Trophoblast cell (in vitro differentiated cells and primary cell): ENCODE measurements at regions not wholly inside any gene's neighbourhood (a gene's known extent, or its start where the extent isn't known, plus 50 kb on each side); places are given as distances from the start of the nearest gene placed in this dataset.

ENCODE experiments used
- DNase-seq, 2 donors: peaks; one replicate each; pipeline ENCODE4 v3.0.0-alpha.2; 2016
- H2AFZ ChIP-seq: 2 replicates; pipeline ENCODE4 v1.6.1; 2013; ENCODE audit warnings: low read length, moderate library complexity, mild to moderate bottlenecking; ENCODE audit not compliant: insufficient read depth, poor library complexity
- H2AK5ac ChIP-seq: 2 replicates; pipeline ENCODE4 v1.6.1; 2013; ENCODE audit warnings: mild to moderate bottlenecking, low read length
- H2BK120ac ChIP-seq: 2 replicates; pipeline ENCODE4 v1.6.1; 2013; ENCODE audit warnings: low read length, mild to moderate bottlenecking, moderate library complexity; ENCODE audit not compliant: insufficient read depth, poor library complexity
- H2BK12ac ChIP-seq: 2 replicates; pipeline ENCODE4 v1.6.1; 2013; ENCODE audit warnings: mild to moderate bottlenecking, low read length, moderate library complexity
- H2BK5ac ChIP-seq: 2 replicates; pipeline ENCODE4 v1.6.1; 2013; ENCODE audit warnings: low read length, low read depth, moderate library complexity, mild to moderate bottlenecking; ENCODE audit not compliant: poor library complexity
- H3K14ac ChIP-seq: 2 replicates; pipeline ENCODE4 v1.6.1; 2013; ENCODE audit warnings: mild to moderate bottlenecking, low read length
- H3K18ac ChIP-seq: 2 replicates; pipeline ENCODE4 v1.6.1; 2013; ENCODE audit warnings: mild to moderate bottlenecking, low read length
- H3K23ac ChIP-seq: 2 replicates; pipeline ENCODE4 v1.6.1; 2013; ENCODE audit warnings: low read length
- H3K27ac ChIP-seq: 2 replicates; pipeline ENCODE4 v1.5.1; 2013; ENCODE audit warnings: low read depth, mild to moderate bottlenecking, inconsistent platforms, low read length, moderate library complexity
- H3K27me3 ChIP-seq: 2 replicates; pipeline ENCODE4 v1.6.1; 2013; ENCODE audit warnings: inconsistent platforms, mild to moderate bottlenecking, low read length, moderate library complexity; ENCODE audit not compliant: insufficient read depth
- H3K36me3 ChIP-seq, 2 experiments: 1 replicate in 1 of 2; 2 replicates in 1 of 2; pipeline ENCODE4 v1.6.1; 2013; ENCODE audit warnings: low read length in 2 of 2, mild to moderate bottlenecking in 2 of 2, moderate library complexity in 1 of 2; ENCODE audit not compliant: insufficient read depth in 2 of 2, control insufficient read depth in 1 of 2
- H3K4ac ChIP-seq: 2 replicates; pipeline ENCODE4 v1.6.1; 2013; ENCODE audit warnings: low read depth, mild to moderate bottlenecking, low read length, moderate library complexity
- H3K4me1 ChIP-seq, 2 experiments: 1 replicate in 1 of 2; 2 replicates in 1 of 2; pipeline ENCODE4 v1.6.1; 2013; ENCODE audit warnings: low read length in 2 of 2, mild to moderate bottlenecking in 2 of 2, moderate library complexity in 1 of 2; ENCODE audit not compliant: insufficient read depth in 2 of 2, control insufficient read depth in 1 of 2
- H3K4me2 ChIP-seq: 2 replicates; pipeline ENCODE4 v1.6.1; 2013; ENCODE audit warnings: inconsistent platforms, mild to moderate bottlenecking, low read length, moderate library complexity
- H3K4me3 ChIP-seq: 2 replicates; pipeline ENCODE4 v1.5.1; 2013; ENCODE audit warnings: mild to moderate bottlenecking, low read depth, low read length, inconsistent platforms
- H3K79me1 ChIP-seq: one replicate; pipeline ENCODE4 v1.6.1; 2013; ENCODE audit warnings: low read length
- H3K79me2 ChIP-seq: 2 replicates; pipeline ENCODE4 v1.6.1; 2013; ENCODE audit warnings: low read length, mild to moderate bottlenecking; ENCODE audit not compliant: control insufficient read depth, insufficient read depth, poor library complexity
- H3K9ac ChIP-seq: 2 replicates; pipeline ENCODE4 v1.6.1; 2013; ENCODE audit warnings: mild to moderate bottlenecking, low read length
- H3K9me3 ChIP-seq: 2 replicates; pipeline ENCODE4 v1.6.1; 2013; ENCODE audit warnings: low read depth, mild to moderate bottlenecking, control low read depth, inconsistent platforms, low read length; ENCODE audit not compliant: insufficient read depth
- H4K12ac ChIP-seq: 2 replicates; pipeline ENCODE4 v1.6.1; 2013; ENCODE audit warnings: low read depth, mild to moderate bottlenecking, low read length, moderate library complexity
- H4K8ac ChIP-seq: 2 replicates; pipeline ENCODE4 v1.6.1; 2013; ENCODE audit warnings: low read depth, mild to moderate bottlenecking, low read length, moderate library complexity
- H4K91ac ChIP-seq: one replicate; pipeline ENCODE4 v1.6.1; 2013; ENCODE audit warnings: low read depth, mild to moderate bottlenecking, low read length, moderate library complexity
- WGBS: extraction: QIAGEN DNeasy Blood & Tissue Kit; methylation state at CpG from one replicate; pipeline ENCODE4 v1.1.7; 2013; ENCODE audit warnings: missing lambda C conversion rate; ENCODE audit not compliant: insufficient read length, insufficient coverage; ENCODE audit errors: extremely low coverage; 5-methylcytosine and 5-hydroxymethylcytosine counted together

DNA sequence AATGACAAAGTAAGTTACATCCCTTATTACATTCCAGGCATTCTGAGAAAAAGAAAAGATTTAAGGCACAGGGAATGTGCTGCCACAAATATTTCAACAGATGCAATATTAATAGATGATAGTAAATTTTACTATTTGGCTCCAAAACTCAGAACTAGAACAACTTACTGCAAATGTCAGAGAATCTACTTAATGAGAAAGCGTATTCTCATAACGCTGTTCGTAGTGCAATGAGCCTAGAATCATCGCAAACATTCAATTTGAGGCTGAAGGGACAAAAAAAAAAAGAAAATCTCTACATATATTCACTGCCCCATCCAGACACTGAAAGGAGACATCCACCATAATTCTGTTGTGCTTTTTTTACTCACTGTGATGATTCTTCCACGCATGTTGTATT lies 272.1 kb upstream of the DOK6 start:
- H4K12ac ChIP-seq, result no peak overlapping the region
- no peak overlapping the region for H3K4me2 ChIP-seq
- no peak overlapping the region for H2AK5ac ChIP-seq
- no peak overlapping the region for H3K9ac ChIP-seq
- no peak overlapping the region for H3K4ac ChIP-seq
- H2AFZ ChIP-seq, result no peak overlapping the region
- no peak overlapping the region for H3K27ac ChIP-seq
- H3K79me2 ChIP-seq, result no peaks in the 10 kb centered on the region
- no CpG with 5 or more reads among the region's 5 CpGs for WGBS
- no peaks in the 10 kb centered on the region for H3K36me3 ChIP-seq
- no peaks in the 10 kb centered on the region for H3K4me1 ChIP-seq
- H2BK5ac ChIP-seq, result no peak overlapping the region
- no peak overlapping the region for H3K14ac ChIP-seq
- no peak overlapping the region for H2BK12ac ChIP-seq
- H3K79me1 ChIP-seq, result no peaks in the 10 kb centered on the region
- H4K8ac ChIP-seq, result no peak overlapping the region
- H3K23ac ChIP-seq, result no peak overlapping the region
- H3K27me3 ChIP-seq, result no peaks in the 10 kb centered on the region
- no peak overlapping the region for H3K18ac ChIP-seq
- H3K9me3 ChIP-seq, result no peaks in the 10 kb centered on the region
- no peak overlapping the region for H3K4me3 ChIP-seq
- no peak overlapping the region for H4K91ac ChIP-seq
- DNase-seq, result no peak
- H2BK120ac ChIP-seq, result no peak overlapping the region

DNA sequence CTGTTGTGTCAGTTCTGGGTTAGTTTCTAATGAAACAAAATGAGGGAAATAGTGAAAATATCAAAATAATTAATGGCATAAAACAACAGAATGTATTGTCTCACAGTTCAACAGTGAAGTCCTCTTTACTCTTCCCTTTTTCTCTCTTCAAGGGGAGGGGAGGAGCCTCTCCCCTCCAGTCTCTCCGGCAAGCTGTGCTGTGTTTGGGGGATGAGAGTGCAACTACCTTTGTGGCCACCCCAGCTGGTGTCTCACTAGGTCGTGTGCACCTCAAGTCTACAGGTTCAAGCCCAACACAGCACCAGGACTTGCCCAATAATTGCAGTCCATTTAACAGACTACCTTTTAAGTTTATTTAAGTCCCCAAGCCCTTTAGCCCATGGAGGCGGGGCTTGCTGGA lies 271.7 kb upstream of the DOK6 start:
- H2BK12ac ChIP-seq, result no peak overlapping the region
- H2BK120ac ChIP-seq, result no peak overlapping the region
- no peak overlapping the region for H3K14ac ChIP-seq
- H3K36me3 ChIP-seq, result no peaks in the 10 kb centered on the region
- no peak overlapping the region for H2AFZ ChIP-seq
- no peak overlapping the region for H3K4me3 ChIP-seq
- no peak overlapping the region for H4K91ac ChIP-seq
- no peaks in the 10 kb centered on the region for H3K27me3 ChIP-seq
- H3K4me2 ChIP-seq, result no peak overlapping the region
- H3K23ac ChIP-seq, result no peak overlapping the region
- no peaks in the 10 kb centered on the region for H3K79me1 ChIP-seq
- H4K12ac ChIP-seq, result no peak overlapping the region
- H3K4ac ChIP-seq, result no peak overlapping the region
- no CpG with 5 or more reads among the region's 3 CpGs for WGBS
- H3K9ac ChIP-seq, result no peak overlapping the region
- no peaks in the 10 kb centered on the region for H3K9me3 ChIP-seq
- no peaks in the 10 kb centered on the region for H3K79me2 ChIP-seq
- H3K18ac ChIP-seq, result no peak overlapping the region
- no peak overlapping the region for H4K8ac ChIP-seq
- no peak overlapping the region for H2AK5ac ChIP-seq
- no peak for DNase-seq
- no peak overlapping the region for H3K27ac ChIP-seq
- no peaks in the 10 kb centered on the region for H3K4me1 ChIP-seq
- H2BK5ac ChIP-seq, result no peak overlapping the region

DNA sequence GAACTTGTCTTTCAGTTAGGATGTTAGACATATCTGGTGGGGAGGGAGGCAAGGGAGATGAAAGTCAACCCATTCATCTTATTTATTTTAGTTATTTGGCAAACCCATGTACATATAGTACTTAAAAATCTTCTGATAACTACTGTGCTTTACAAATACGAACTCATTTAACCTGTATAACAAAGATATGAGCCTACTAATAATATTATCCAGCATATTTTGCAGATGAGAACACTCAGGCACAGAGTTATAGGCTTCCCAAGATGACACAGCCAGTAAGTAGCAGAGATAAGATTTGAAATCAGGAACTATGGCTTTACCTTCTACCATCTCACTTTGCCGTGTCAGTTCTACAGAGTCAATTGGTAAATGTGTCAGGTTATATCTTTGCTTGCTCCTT lies 262.6 kb upstream of the DOK6 start:
- H3K14ac ChIP-seq, result no peak overlapping the region
- no peak overlapping the region for H4K8ac ChIP-seq
- H3K4me3 ChIP-seq, result no peak overlapping the region
- H3K4ac ChIP-seq, result no peak overlapping the region
- H2AK5ac ChIP-seq, result no peak overlapping the region
- H3K4me1 ChIP-seq, result no peaks in the 10 kb centered on the region
- WGBS, result no CpG with 5 or more reads among the region's 2 CpGs
- no peak overlapping the region for H3K9ac ChIP-seq
- no peak overlapping the region for H4K91ac ChIP-seq
- no peak overlapping the region for H2BK120ac ChIP-seq
- H3K36me3 ChIP-seq, result no peaks in the 10 kb centered on the region
- DNase-seq, result no peak
- no peak overlapping the region for H3K23ac ChIP-seq
- H4K12ac ChIP-seq, result no peak overlapping the region
- no peaks in the 10 kb centered on the region for H3K79me1 ChIP-seq
- H3K18ac ChIP-seq, result no peak overlapping the region
- H3K27me3 ChIP-seq, result no peaks in the 10 kb centered on the region
- no peak overlapping the region for H2BK5ac ChIP-seq
- no peak overlapping the region for H2BK12ac ChIP-seq
- no peak overlapping the region for H2AFZ ChIP-seq
- H3K27ac ChIP-seq, result no peak overlapping the region
- H3K9me3 ChIP-seq, result no peaks in the 10 kb centered on the region
- H3K4me2 ChIP-seq, result no peak overlapping the region
- no peaks in the 10 kb centered on the region for H3K79me2 ChIP-seq

DNA sequence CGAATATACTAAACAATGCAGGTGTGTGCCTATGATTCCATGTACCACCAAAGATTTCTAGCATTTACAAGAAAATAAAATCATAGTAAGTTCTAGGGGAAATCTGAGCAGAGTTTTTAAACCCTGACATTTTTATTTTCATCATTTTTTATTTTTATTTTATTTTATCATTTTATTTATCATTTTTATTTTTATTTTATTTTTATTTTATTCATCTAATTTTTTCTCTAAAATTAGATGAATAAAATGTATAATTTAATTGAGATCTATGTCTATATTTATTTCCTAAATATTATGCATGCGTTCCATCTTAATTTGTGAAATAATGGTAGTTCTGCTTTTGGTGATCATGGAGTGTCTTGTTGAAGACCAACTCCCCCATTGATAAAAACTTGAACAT lies 257.6 kb upstream of the DOK6 start:
- no peaks in the 10 kb centered on the region for H3K79me2 ChIP-seq
- H2AK5ac ChIP-seq, result no peak overlapping the region
- no peak overlapping the region for H3K14ac ChIP-seq
- no peak overlapping the region for H3K4ac ChIP-seq
- H4K91ac ChIP-seq, result no peak overlapping the region
- no peak overlapping the region for H3K4me2 ChIP-seq
- H2AFZ ChIP-seq, result no peak overlapping the region
- no peak overlapping the region for H3K4me3 ChIP-seq
- H2BK120ac ChIP-seq, result no peak overlapping the region
- H3K23ac ChIP-seq, result no peak overlapping the region
- no peaks in the 10 kb centered on the region for H3K4me1 ChIP-seq
- WGBS, result no CpG with 5 or more reads among the region's 2 CpGs
- H4K12ac ChIP-seq, result no peak overlapping the region
- no peaks in the 10 kb centered on the region for H3K36me3 ChIP-seq
- H3K79me1 ChIP-seq, result no peaks in the 10 kb centered on the region
- H3K27ac ChIP-seq, result no peak overlapping the region
- no peak overlapping the region for H4K8ac ChIP-seq
- H3K9ac ChIP-seq, result no peak overlapping the region
- no peak overlapping the region for H2BK5ac ChIP-seq
- H2BK12ac ChIP-seq, result no peak overlapping the region
- no peak for DNase-seq
- H3K18ac ChIP-seq, result no peak overlapping the region
- no peaks in the 10 kb centered on the region for H3K9me3 ChIP-seq
- H3K27me3 ChIP-seq, result no peaks in the 10 kb centered on the region
